ENCODE measurements at regions not wholly inside any gene's neighbourhood (a gene's known extent, or its start where the extent isn't known, plus 50 kb on each side); places are given as distances from the start of the nearest gene placed in this dataset.
"Not testable (repeated sequence)": the region's sequence is repeated elsewhere in the genome, so short reads cannot be mapped to it uniquely, and the experiment has no call there.

DNA sequence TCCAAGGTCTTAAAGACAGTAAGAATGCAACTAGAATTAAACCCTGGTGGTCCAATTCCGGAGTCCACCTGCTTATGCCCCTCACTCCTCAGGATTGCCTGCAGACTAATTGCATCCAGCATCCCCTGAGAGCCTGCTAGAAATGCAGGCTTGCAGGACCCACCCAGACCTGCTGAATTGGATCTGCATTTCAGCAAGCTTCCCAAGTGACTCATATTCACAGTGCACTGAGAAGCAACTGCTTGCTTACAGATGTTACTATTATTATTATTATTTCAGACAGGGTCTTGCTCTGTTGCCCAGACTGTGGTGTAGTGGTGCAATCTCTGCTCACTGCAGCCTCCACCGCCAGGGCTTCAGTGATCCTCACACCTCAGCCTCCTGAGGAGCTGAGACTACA lies 83.5 kb upstream of the VGLL4 start:
- Histone ChIP-seq H3K27ac (replicated peaks) (no peak overlapping the region), H3K27me3 (ENCODE audit: insufficient read depth, poor library complexity, severe bottlenecking) (peaks cover 1% of the 10 kb centered on the region), H3K4me3 (replicated peaks; ENCODE audit: insufficient read depth, low read length) (no peak overlapping the region)
- TF ChIP-seq GABPA (IDR thresholded peaks at IDR 0.05; ENCODE audit: low read depth) (no peak), POLR2AphosphoS5 (IDR thresholded peaks at IDR 0.05; ENCODE audit: low read depth) (no peak), SPI1 (IDR thresholded peaks at IDR 0.05; ENCODE audit: borderline replicate concordance, low read depth) (no peak)
- TF ChIP-seq, protein P1, sequence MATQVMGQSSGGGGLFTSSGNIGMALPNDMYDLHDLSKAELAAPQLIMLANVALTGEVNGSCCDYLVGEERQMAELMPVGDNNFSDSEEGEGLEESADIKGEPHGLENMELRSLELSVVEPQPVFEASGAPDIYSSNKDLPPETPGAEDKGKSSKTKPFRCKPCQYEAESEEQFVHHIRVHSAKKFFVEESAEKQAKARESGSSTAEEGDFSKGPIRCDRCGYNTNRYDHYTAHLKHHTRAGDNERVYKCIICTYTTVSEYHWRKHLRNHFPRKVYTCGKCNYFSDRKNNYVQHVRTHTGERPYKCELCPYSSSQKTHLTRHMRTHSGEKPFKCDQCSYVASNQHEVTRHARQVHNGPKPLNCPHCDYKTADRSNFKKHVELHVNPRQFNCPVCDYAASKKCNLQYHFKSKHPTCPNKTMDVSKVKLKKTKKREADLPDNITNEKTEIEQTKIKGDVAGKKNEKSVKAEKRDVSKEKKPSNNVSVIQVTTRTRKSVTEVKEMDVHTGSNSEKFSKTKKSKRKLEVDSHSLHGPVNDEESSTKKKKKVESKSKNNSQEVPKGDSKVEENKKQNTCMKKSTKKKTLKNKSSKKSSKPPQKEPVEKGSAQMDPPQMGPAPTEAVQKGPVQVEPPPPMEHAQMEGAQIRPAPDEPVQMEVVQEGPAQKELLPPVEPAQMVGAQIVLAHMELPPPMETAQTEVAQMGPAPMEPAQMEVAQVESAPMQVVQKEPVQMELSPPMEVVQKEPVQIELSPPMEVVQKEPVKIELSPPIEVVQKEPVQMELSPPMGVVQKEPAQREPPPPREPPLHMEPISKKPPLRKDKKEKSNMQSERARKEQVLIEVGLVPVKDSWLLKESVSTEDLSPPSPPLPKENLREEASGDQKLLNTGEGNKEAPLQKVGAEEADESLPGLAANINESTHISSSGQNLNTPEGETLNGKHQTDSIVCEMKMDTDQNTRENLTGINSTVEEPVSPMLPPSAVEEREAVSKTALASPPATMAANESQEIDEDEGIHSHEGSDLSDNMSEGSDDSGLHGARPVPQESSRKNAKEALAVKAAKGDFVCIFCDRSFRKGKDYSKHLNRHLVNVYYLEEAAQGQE (IDR thresholded peaks at IDR 0.05; ENCODE audit: insufficient replicate concordance, low read depth) = no peak
- TF ChIP-seq, protein P2, sequence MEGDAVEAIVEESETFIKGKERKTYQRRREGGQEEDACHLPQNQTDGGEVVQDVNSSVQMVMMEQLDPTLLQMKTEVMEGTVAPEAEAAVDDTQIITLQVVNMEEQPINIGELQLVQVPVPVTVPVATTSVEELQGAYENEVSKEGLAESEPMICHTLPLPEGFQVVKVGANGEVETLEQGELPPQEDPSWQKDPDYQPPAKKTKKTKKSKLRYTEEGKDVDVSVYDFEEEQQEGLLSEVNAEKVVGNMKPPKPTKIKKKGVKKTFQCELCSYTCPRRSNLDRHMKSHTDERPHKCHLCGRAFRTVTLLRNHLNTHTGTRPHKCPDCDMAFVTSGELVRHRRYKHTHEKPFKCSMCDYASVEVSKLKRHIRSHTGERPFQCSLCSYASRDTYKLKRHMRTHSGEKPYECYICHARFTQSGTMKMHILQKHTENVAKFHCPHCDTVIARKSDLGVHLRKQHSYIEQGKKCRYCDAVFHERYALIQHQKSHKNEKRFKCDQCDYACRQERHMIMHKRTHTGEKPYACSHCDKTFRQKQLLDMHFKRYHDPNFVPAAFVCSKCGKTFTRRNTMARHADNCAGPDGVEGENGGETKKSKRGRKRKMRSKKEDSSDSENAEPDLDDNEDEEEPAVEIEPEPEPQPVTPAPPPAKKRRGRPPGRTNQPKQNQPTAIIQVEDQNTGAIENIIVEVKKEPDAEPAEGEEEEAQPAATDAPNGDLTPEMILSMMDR (IDR thresholded peaks at IDR 0.05; ENCODE audit: insufficient read depth, low read length) = no peak
- DNase-seq (ENCODE audit: low read depth in 1 of 2, low spot score in 1 of 2) = no peak

DNA sequence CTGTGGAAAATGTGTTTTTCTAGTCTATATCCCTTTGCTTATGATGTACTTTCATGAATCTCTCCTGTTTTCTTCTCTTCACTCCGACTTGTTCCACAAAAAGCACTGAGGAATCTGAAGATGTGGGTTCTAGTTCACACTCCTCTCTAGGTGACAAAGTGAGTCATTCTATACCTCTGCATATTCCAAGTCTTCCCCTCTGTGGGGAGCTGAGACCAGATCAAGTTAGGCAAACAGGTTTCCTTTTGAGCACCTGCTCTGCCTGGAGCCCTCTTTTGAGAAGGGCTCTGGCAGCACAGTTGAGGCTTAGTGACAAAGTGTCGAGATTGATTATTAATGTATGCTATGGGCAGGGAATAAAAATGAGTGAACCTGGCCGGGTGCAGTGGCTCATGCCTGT lies 82.4 kb upstream of the VGLL4 start:
- no peak overlapping the region for H3K4me3 ChIP-seq (replicated peaks; ENCODE audit: insufficient read depth, low read length)
- no peak for DNase-seq (ENCODE audit: low read depth in 1 of 2, low spot score in 1 of 2)
- peaks cover 10% of the 10 kb centered on the region for H3K27me3 ChIP-seq (ENCODE audit: insufficient read depth, poor library complexity, severe bottlenecking)
- TF ChIP-seq GABPA (IDR thresholded peaks at IDR 0.05; ENCODE audit: low read depth) (no peak), SPI1 (IDR thresholded peaks at IDR 0.05; ENCODE audit: borderline replicate concordance, low read depth) (no peak), POLR2AphosphoS5 (IDR thresholded peaks at IDR 0.05; ENCODE audit: low read depth) (no peak)
- TF ChIP-seq, protein P1 (IDR thresholded peaks at IDR 0.05; ENCODE audit: insufficient replicate concordance, low read depth) = no peak
- TF ChIP-seq, protein P2 (IDR thresholded peaks at IDR 0.05; ENCODE audit: insufficient read depth, low read length) = no peak
- H3K27ac ChIP-seq (replicated peaks) = no peak overlapping the region

DNA sequence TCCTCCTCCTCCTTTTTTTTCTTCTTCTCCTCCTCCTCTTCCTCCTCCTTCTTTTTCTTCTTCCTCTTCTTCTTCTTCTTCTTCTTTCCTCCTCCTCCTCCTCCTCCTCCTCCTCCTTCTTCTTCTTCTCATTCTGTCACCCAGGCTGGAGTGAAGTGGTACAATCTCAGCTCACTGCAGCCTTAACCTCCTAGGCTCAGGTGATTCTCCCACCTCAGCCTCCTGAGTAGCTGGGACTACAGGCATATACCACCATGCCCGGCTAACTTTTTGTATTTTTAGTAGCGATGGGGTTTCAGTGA lies 81.6 kb upstream of the VGLL4 start:
- not testable (repeated sequence) for H3K4me3 ChIP-seq (replicated peaks; ENCODE audit: insufficient read depth, low read length); H3K27ac ChIP-seq (replicated peaks); DNase-seq (ENCODE audit: low read depth in 1 of 2, low spot score in 1 of 2)

DNA sequence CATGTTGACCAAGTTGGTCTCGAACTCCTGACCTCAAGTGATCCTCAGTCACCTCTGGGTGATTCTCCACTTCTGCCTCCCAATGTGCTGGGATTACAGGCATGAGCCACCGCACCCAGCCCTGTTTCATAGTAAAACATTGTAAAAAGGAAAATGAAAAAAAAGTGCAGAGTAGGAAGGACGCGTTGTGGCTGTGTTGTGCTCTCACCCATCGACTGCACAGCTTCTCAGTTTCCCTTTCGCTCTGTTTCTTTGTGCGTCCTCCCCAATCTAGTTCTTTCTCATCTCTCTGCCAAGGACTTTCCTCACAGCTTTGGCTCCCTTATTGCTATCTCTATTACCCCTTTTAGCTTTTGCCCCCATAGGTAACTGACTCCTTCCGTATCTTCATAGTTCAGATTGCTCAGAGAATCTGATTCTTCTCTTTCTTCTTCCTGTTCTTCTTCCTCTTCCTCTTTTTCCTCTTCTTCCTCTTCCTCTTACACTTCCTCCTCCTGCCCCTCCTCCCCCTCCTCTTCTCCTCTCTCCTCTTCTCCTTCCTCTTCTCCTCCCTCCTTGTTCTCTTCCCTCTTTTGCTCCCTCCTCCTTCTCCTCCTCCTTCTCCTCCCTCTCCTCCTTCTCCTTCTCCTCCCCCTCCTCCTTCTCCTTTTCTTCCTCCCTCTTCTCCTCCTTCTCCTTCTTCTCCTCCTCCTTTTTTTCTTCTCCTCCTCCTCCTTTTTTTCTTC lies 81.1 kb upstream of the VGLL4 start:
- TF ChIP-seq, protein P2 (IDR thresholded peaks at IDR 0.05; ENCODE audit: insufficient read depth, low read length) = no peak
- TF ChIP-seq SPI1 (IDR thresholded peaks at IDR 0.05; ENCODE audit: borderline replicate concordance, low read depth) = peak; percentile 79; the same call in 1 of the 2 replicates
- no peak overlapping the region for H3K4me3 ChIP-seq (replicated peaks; ENCODE audit: insufficient read depth, low read length)
- H3K27me3 ChIP-seq (ENCODE audit: insufficient read depth, poor library complexity, severe bottlenecking) = peaks cover 18% of the 10 kb centered on the region
- H3K27ac ChIP-seq (replicated peaks) = no peak overlapping the region
- peak in 1 of 2 experiments; percentile 16 for DNase-seq (ENCODE audit: low read depth in 1 of 2, low spot score in 1 of 2)

More for the DNA sequence above, 81.6 kb upstream of the VGLL4 start:
- H3K27me3 ChIP-seq (ENCODE audit: insufficient read depth, poor library complexity, severe bottlenecking) = peaks cover 16% of the 10 kb centered on the region

Data from HL-60 (cell line).